OCI-LY1 (cell line): ENCODE measurements at regions not wholly inside any gene's neighbourhood (a gene's known extent, or its start where the extent isn't known, plus 50 kb on each side); places are given as distances from the start of the nearest gene placed in this dataset.

Experiments used
- H2AFZ ChIP-seq: fragments of 200-600 bp; sonication (generic), shearing (Covaris generic); 2 replicates; pipeline ENCODE4 v1.6.0; 2014; ENCODE audit warnings: antibody characterized with exemption, mild to moderate bottlenecking, low read length
- H3F3A ChIP-seq: fragments of 200-600 bp; sonication (generic), shearing (Covaris generic); 2 replicates; pipeline ENCODE4 v1.6.0; 2014; ENCODE audit warnings: mild to moderate bottlenecking, antibody characterized with exemption, low read length, moderate library complexity; ENCODE audit not compliant: insufficient read depth
- H3K27ac ChIP-seq: fragments of 200-600 bp; sonication (generic); 2 replicates; pipeline ENCODE4 v1.5.1; 2014; ENCODE audit warnings: low read length, mixed run types, mild to moderate bottlenecking, low read depth; ENCODE audit not compliant: poor library complexity, severe bottlenecking
- H3K27me3 ChIP-seq: fragments of 200-600 bp; sonication (generic); 2 replicates; pipeline ENCODE4 v1.6.0; 2014; ENCODE audit warnings: antibody characterized with exemption, mild to moderate bottlenecking, low read length, moderate library complexity; ENCODE audit not compliant: insufficient read depth
- H3K36me3 ChIP-seq: fragments of 200-600 bp; sonication (generic); 2 replicates; pipeline ENCODE4 v1.6.1; 2014; ENCODE audit warnings: mild to moderate bottlenecking, antibody characterized with exemption, low read length, moderate library complexity, mixed read lengths; ENCODE audit not compliant: insufficient read depth
- H3K4me1 ChIP-seq: fragments of 200-600 bp; sonication (generic); 2 replicates; pipeline ENCODE4 v1.5.1; 2014; ENCODE audit warnings: mild to moderate bottlenecking, low read length, moderate library complexity; ENCODE audit not compliant: insufficient read depth, severe bottlenecking
- H3K4me2 ChIP-seq: fragments of 200-600 bp; sonication (generic), shearing (Covaris generic); 2 replicates; pipeline ENCODE4 v1.6.1; 2014; ENCODE audit warnings: low read length
- H3K4me3 ChIP-seq: fragments of 200-600 bp; sonication (generic); 2 replicates; pipeline ENCODE4 v1.5.1; 2014; ENCODE audit warnings: low read length, low read depth, mild to moderate bottlenecking, mixed read lengths; ENCODE audit not compliant: poor library complexity, severe bottlenecking
- H3K79me2 ChIP-seq: fragments of 200-600 bp; shearing (Covaris generic); 2 replicates; pipeline ENCODE4 v1.6.1; 2016; ENCODE audit warnings: mixed run types, low read length, mixed read lengths; ENCODE audit not compliant: insufficient read depth
- H3K9ac ChIP-seq: fragments of 200-600 bp; sonication (generic), shearing (Covaris generic); 2 replicates; pipeline ENCODE4 v1.6.1; 2014; ENCODE audit warnings: mild to moderate bottlenecking, low read length, mixed read lengths
- H3K9me2 ChIP-seq: fragments of 200-600 bp; sonication (generic), shearing (Covaris generic); 2 replicates; pipeline ENCODE4 v1.6.1; 2014; ENCODE audit warnings: low read depth, mild to moderate bottlenecking, low read length, mixed read lengths
- H3K9me3 ChIP-seq: fragments of 200-600 bp; shearing (Covaris generic); 2 replicates; pipeline ENCODE4 v1.6.1; 2014; ENCODE audit warnings: low read length, mixed read lengths
- H4K20me1 ChIP-seq: fragments of 200-600 bp; sonication (generic), shearing (Covaris generic); 2 replicates; pipeline ENCODE4 v1.6.0; 2016; ENCODE audit warnings: mild to moderate bottlenecking, low read length; ENCODE audit not compliant: insufficient read depth
- CTCF ChIP-seq: fragments of 200-600 bp; sonication (generic), shearing (Covaris generic); IDR thresholded peaks from 2 replicates; pipeline ENCODE4 v1.5.1; 2017; ENCODE audit warnings: mild to moderate bottlenecking, antibody characterized with exemption, low read length, moderate library complexity, mixed read lengths
- EZH2 ChIP-seq: fragments of 200-600 bp; sonication (generic), shearing (Covaris generic); IDR thresholded peaks from 2 replicates; pipeline ENCODE4 v1.8.0; 2017; ENCODE audit warnings: borderline replicate concordance, mixed run types, mild to moderate bottlenecking, antibody characterized with exemption, low read length, moderate library complexity, mixed read lengths

- TF ChIP-seq EZH2, result no peak
- no peak for TF ChIP-seq CTCF
- Histone ChIP-seq H2AFZ (no peak overlapping the region), H3F3A (no peaks in the 10 kb centered on the region)
Observed at GRCh38 chr2:57696016-57696415, 350.6 kb upstream of the VRK2 start.

GRCh38 chr2:57698392-57698791 lies 348.2 kb upstream of the VRK2 start:
- Histone ChIP-seq H3K4me2 (no peak overlapping the region), H3K27me3 (no peaks in the 10 kb centered on the region), H3K9ac (no peak overlapping the region), H2AFZ (no peak overlapping the region), H3K27ac (no peak overlapping the region), H3K9me2 (no peaks in the 10 kb centered on the region), H4K20me1 (no peaks in the 10 kb centered on the region), H3F3A (no peaks in the 10 kb centered on the region), H3K36me3 (no peaks in the 10 kb centered on the region), H3K9me3 (no peaks in the 10 kb centered on the region), H3K4me1 (no peaks in the 10 kb centered on the region), H3K79me2 (no peaks in the 10 kb centered on the region), H3K4me3 (no peak overlapping the region)
- no peak for TF ChIP-seq CTCF
- TF ChIP-seq EZH2, result no peak

More at GRCh38 chr2:57696016-57696415, 350.6 kb upstream of the VRK2 start:
- no peaks in the 10 kb centered on the region for H3K9me3 ChIP-seq
- H3K27me3 ChIP-seq, result no peaks in the 10 kb centered on the region
- no peak overlapping the region for H3K4me3 ChIP-seq
- no peaks in the 10 kb centered on the region for H3K9me2 ChIP-seq
- H3K4me2 ChIP-seq, result no peak overlapping the region
- no peaks in the 10 kb centered on the region for H3K36me3 ChIP-seq
- no peak overlapping the region for H3K9ac ChIP-seq
- no peak overlapping the region for H3K27ac ChIP-seq
- no peaks in the 10 kb centered on the region for H3K4me1 ChIP-seq
- H4K20me1 ChIP-seq, result no peaks in the 10 kb centered on the region
- H3K79me2 ChIP-seq, result no peaks in the 10 kb centered on the region

GRCh38 chr2:57698935-57699449 lies 347.6 kb upstream of the VRK2 start:
- TF ChIP-seq EZH2 (no peak), CTCF (no peak)
- no peak overlapping the region for H3K9ac ChIP-seq
- no peaks in the 10 kb centered on the region for H3F3A ChIP-seq
- no peaks in the 10 kb centered on the region for H3K79me2 ChIP-seq
- no peaks in the 10 kb centered on the region for H3K9me2 ChIP-seq
- no peak overlapping the region for H3K4me2 ChIP-seq
- no peaks in the 10 kb centered on the region for H3K9me3 ChIP-seq
- H2AFZ ChIP-seq, result no peak overlapping the region
- no peak overlapping the region for H3K4me3 ChIP-seq
- no peaks in the 10 kb centered on the region for H3K36me3 ChIP-seq
- no peak overlapping the region for H3K27ac ChIP-seq
- H3K27me3 ChIP-seq, result no peaks in the 10 kb centered on the region
- H3K4me1 ChIP-seq, result no peaks in the 10 kb centered on the region
- H4K20me1 ChIP-seq, result no peaks in the 10 kb centered on the region
